DLD1 (cell line): ENCODE measurements at regions not wholly inside any gene's neighbourhood (a gene's known extent, or its start where the extent isn't known, plus 50 kb on each side); places are given as distances from the start of the nearest gene placed in this dataset.

ENCODE experiments used
- in situ Hi-C: cut with HindIII; loops from 2 replicates; pipeline ENCODE4 v1.10.0; 2017; ENCODE audit warnings: low sequenced_read_pairs

DNA sequence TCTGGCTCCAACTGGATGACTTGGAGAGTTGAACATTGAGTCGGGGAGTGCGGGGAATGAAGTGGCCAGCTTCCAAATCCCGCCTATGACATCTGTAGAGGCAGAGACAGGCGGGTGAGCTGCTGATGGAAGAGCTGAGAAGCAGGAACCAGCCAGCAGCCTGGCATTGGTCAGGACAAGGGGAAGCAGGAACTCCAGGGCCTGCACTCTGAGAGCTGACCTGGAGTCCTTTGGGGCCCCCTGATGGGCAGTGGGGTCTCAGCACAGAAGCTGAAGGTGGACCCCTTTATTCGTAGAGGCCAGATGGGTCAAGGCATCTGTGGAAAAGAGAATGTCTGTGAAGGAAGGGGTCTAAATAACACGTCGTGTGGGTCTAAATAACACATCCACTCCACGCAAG, 57.0 kb downstream of the SEC61G start:
- in situ Hi-C loops = no loop called here

DNA sequence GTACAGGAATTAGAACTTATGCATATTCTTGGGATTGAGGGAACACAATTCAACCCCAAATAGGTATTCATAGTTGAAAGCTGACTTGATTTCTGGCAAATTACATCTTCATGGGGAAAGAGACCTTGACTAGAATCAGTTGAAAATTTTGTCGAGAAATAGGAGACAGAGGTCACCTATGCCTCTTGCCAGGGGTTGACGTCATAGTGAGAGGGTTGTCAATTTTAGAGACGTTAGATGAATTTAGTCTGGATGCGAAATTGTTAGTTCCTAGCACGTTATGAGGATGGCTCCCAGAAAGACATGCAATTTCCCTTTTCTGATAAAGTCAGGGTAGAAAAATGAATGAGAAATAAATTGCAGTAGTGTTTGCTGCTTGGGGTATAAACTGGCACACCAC, 59.3 kb downstream of the SEC61G start:
- in situ Hi-C loops = no loop called here

DNA sequence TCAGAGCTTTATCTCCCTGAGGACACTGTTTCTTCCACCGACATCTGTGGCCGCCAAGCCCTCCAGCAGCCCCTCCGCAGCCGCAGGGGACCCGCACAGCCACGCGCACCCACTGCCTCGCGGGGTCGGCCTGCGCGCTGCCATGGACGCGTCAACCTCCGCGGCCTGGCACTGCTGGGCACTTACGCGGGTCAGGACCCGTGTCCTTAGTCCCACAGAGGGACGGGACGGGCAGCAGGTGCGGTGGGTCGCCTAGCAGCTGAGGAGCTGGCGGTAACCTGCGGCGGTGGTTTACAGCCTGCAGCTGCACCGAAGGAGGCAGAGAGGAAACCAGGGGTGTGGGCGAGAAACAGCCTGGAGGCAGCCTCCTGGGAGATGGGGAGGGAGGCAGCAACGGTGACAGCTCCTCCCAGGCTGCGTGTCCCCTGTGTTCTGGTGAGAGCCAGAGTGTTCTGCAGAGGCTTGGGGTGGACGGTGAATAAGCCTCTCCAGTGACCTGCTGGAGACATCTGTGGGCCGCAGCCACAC, 61.3 kb downstream of the SEC61G start:
- in situ Hi-C loops = no loop called here

DNA sequence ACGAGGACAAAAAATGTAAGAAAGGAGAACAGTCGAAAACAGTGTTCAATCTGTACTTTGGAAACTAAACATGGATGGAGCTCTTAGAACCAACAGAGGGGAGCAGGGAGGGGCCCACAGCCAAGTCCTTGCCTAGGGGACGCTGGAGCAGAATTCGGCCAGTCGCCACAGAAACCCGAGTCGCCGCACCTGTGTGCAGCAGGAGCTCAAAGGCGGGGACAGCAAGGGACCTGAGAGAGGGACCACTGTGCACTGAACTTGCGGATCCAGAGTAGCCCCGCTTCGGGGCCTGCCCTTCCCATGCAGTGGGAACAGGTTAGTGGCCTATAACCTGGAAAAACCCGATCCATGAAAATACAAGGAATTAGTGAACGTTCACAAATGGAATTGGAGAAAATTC, 68.1 kb downstream of the SEC61G start:
- in situ Hi-C loops = no loop called here

DNA sequence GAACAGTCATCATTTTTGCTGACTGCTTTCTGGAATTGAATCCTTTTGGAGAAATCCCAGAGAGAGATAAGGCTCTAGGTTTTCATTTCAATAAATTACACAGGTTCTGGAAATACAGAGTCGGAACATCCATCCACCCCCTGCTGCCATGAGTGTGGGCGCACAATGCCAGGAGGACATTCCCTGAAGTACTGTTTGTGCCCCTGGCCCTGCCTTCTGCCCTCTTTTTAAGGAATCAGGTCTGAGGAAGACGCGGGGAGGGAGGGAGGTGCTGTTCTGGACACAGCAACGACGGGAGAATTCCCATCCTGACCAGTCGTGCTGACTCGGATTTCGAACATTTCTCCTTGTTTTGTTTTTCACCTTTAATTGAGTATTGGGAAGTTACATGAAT, 69.0 kb downstream of the SEC61G start:
- in situ Hi-C loops = no loop called here

DNA sequence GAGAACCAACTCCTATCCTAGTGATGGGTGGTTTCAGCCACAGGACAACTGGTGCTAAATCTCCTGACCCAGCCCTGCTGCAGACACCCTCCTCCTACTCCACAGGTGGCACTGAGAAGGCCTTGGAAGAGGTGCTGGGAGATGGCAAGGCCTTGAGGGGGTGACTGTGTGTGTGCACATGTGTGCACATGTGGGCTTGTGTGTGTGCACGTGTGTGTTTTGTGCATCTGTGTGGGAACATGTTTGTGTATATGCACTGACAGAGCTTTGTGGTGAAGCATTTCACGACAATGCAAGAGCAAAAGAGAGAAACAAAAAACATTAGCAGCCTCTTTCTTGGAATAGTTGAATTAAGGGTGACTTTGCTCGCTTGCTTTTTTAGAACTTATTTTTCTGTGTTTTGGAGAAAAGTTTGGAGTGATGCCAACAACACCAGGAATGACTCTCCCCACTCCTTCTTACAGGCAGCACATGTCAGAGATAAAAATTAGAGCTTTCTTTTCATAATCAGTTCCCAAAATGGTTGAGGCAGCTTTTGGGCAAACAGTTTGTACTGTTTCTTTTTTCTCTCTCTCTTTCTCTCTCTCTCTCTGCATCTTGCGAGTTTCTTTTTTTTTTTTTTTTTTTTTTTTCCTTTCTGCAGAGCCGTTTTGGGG, 69.5 kb downstream of the SEC61G start:
- in situ Hi-C loops = loop anchor here (10.0 kb wide), 1 partner anchor 65 kb away; the partner anchor contains the start of gene SEC61G

DNA sequence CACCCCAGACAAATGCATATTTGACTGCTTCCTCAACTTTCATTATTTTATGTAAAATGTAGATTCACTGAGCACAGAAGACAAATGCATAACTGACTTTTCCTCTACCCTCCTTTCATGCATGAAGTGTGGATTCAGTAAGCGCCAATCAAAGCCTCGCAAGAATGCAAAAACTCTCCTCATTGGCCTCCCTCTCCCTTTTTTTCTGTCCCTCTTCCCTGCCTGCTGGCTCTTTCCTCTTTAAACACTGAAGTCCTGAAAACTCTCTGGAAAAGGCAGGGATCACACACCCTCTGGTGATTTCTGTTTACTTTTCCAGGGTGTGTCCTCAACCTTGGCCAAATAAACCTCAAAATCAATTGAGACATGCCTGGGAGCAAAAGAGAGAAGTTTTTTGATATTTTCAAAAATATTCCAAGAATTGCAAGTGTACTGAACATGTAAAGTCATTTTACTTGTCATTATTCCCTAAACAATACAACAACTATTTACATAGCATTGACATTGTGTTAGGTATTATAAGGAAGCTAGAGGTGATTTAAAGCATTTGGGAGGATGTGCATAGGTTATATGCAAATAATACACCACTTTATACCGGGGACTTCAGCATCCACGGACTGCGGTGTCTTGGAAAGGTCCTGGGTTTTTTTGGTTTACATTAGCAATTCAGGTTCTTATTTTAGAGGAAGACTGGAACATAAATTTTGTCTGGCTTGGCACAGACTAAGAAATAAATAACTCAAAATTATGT, 71.4 kb downstream of the SEC61G start:
- in situ Hi-C loops = loop anchor here (10.0 kb wide), 1 partner anchor 67 kb away; the partner anchor contains the start of gene SEC61G

DNA sequence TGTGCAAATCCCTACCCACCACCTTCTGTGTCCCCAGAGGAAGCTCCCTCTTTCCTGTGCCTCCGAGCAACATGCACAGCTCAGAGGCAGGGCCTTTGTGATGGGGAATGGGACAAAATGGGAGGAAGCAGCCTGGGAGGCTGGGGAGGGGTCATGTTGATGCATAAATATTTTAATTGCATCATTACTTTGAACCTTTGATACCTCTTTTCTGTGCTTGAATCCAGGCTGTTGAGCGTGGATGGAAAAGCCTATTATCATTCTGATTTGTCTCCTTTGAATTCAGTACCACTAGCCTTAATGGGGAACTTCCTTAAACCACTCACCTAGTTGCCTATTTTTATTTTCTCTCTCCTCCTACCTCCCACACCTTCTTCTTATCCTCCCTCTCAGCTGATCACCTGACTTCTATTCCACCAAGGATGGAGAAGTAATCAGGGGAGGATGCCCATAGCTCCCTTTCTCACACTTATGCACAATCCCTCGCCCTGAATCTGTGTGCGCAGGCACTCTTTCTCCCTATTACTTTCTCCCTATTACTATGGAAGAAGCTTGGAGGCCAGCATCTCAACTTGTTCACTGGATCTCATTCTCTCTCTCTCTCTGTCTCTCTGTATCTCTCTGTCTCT, 78.5 kb downstream of the SEC61G start:
- in situ Hi-C loops = loop anchor here (10.0 kb wide), 1 partner anchor 74 kb away; the partner anchor contains the start of gene SEC61G

DNA sequence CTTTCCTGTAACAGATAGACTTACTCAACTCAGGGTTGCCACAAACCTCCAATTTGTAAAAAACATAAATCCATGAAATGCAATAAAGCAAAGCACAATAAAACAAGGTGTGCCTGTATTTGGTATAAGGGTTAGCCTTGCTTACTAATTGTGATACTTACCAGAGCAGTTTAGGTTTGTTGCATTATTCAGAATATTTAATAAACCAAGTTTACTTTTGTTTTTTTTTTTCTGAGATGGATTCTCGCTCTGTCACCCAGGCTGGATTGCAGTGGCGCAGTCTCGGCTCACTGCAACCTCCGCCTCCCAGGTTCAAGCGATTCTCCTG, 79.6 kb downstream of the SEC61G start:
- in situ Hi-C loops = no loop called here

DNA sequence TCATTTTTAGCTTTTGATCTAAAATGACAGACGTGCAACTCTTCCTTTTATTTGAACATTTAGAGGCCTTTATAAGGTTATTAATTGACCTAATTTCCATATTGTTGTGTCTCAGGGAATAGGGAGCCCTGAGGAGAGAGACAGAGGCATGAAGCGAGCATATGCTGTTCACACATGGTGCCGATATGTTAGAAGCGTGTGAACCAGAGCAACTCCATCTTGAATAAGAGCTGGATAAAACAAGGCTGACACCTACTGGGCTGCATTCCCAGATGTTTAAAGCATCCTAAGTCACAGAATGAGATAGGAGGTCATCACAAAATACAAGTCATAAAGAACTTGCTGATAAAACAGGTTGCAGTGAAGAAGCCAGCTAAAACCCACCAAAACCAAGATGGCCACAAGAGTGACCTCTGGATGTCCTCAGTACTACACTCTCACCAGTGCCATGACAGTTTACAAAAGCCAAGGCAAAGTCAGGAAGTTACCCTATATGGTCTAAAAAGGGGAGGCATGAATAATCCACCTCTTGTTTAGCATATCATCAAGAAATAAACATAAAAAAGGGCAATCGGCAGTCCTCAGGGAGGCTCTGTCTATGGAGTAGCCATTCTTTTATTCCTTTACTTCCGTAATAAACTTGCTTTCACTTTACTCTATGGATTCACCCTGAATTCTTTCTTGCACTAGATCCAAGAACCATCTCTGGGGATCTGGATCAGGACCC, 80.1 kb downstream of the SEC61G start:
- in situ Hi-C loops = no loop called here

DNA sequence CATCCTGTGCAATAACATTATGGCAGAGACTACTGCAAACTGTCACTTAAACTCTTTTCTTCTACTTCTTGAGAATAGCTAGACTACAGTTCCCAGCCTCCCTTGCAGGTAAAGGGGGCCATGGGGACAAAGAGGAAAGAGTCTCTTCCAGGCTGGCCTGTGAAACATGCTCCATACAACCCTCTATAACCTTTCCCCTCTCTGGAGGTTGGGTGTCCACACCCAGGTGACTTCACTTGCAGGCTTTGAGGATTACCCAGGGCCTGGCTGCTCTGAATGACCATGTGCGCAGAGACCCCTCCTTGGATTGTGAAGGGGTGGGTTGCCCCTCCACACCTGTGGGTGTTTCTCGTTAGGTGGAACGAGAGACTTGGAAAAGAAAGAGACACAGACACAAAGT, 84.1 kb downstream of the SEC61G start:
- in situ Hi-C loops = no loop called here

DNA sequence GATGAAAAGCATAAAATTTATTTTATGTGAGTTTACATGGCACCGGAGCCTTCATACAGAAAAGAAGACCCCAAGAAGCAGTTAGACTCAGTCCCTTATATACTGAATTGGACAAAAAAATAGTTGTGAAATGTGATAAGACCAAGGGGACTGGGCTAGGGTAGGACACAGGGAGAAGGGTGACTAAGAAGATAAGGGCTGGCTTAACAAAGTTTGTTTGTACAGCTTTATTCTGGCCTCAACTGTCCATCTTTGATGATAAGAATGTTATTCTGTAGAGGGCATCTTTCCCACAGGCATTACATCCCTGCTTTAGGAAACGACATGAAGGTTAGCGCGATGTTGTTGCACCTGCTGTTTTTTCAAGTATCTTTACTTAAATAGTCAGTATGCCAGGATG, 86.5 kb downstream of the SEC61G start:
- in situ Hi-C loops = no loop called here

DNA sequence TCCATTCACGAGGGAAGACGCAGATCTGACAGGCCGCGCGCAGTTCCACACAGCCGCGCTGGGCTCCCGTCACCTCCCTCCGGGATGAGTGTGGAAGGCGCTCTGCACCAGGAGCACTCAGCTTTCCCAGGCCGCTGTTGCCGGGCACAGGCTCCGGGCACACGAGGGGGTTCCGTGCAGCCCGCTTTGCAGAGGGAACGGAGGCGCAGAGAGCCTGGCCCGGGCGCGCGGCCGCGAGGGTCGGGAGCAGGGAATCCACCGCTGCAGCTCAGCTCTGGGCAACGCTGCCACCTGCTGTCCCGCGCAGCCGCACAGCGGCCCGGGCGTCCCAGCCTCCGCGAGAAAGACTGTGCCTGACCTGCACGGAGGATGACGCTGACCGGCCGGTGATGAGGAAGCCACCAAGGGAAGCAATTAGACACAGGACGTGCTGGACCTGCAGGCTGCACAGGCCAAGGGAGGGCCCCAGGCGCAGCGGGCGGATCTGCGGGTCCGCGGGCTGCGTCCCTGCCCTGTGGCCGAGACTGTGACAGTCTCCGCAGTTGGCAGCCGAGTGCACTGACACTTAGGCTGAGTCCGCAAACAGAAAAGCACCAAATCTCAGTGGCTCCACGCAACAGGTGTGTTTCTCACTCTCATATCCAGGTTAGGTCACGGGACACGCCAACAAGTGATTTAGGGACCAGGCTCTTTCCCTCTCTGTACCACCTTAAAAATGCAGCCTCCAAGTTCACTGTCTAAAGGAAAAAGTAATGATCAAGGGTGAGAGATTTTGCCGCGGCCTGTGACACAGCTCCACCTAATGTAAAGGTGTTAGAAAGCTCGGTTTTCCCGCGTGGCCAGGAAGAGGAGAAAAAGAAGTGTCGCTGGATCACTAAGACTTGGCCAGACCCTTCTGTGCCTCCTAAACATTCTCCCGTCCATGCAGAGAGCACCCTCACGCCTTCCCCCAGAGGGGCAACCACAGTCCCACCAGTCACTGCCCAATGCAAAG, 94.5 kb downstream of the SEC61G start:
- in situ Hi-C loops = no loop called here

DNA sequence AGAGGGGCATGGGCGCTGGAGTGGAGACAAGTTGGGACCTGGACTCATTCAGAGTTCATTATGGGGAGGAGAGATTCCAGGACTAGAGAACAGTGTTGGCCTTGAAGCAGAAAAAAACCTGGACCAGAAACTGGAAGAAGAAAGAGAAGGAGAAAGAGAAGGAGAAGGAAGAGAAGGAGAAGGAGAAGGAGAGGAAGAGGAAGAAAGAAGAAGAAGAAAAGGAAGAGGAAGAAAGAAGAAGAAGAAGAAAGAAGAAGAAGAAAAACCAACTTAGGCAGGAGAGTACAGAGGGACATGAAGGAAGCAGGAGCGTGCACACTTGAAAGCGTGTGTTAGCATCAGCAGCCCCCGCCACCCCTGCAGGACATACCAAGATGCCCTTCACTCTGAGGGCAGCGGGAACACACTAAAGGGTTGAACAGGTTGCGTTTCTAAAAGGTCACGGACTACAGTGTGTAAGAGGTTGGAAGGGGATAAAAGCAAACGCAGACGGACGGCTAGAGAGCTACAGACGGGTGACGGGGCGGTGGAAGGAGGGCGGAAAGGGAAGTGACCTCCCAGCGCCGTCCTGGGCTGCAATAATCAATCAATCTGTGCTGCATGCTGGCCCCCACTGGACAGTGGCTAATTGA, 95.3 kb downstream of the SEC61G start:
- in situ Hi-C loops = no loop called here

DNA sequence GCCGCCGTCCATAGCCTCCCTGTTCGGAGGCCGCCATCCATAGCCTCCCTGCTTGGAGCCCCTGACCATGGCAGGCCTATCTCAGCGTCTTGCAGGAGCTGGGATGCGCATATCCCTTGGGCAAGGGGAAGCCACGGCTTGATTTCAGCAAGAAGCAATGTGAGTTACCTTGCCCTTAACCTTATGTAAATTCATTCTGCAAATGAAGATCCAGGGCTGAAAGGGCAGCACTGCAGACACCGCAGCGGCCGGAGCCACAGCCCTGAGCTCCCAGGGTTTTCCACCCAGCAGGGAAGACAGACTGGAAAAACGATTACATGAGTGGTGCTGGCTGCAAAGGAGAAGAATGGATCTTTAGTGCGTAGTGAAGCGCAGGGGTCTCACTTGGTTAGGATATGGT, 95.8 kb downstream of the SEC61G start:
- in situ Hi-C loops = no loop called here

DNA sequence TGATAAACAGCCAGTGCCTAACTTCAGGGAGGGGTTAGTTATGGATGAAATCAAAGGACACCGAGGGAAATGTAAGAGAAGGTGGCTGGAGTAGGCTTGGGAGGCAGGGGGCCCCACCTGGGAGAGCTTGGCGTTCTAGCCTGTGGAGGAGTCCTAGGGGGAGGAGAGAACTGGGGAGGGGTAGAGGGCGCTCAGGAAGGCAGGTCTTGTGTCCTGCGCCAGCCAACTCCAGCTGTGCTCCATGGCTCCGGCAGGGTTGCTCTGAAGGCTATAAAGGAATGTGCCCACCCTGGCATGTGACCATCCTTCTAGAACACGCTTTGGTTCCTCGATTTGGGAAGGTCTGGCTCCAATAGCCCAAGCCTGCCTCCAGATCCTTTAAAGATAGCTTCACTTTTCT, 96.3 kb downstream of the SEC61G start:
- in situ Hi-C loops = no loop called here

DNA sequence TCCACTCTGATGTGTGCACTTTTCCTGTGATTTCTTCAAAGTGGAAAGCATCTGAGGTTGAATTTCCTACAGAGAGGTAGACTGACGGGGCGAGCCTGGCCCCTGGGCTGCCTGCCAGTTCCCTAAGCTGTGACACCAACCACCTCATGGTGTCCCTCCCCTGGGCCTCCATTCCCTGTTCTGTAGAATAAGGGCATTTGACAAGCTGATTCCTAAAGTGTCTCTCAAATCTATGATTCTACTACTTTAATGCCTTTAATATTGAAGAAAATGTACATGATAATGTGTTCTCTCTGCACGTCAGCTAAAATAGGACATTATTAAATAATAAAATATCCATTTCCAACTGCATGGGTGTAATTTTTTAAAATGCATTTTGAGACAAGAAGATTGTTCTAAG, 105.1 kb downstream of the SEC61G start:
- in situ Hi-C loops = no loop called here

DNA sequence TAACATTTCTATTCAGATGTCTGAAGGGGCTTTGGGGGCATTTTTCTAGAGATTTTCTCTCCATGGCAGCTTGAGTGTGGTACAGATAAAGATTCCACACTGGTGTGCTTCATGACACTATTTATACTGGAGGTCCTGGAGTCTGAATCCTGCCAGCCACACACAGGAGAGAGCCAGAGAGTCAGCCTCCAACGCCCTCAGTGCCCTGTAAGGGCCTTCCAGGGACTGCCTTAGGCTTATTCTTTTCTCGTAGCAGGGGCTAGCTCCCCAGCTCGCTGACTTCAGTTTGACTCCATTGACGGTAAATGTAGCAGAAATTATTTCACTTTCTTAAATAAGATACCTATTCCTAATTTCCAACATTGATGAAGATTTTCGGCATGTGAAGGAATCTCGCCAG, 100.9 kb downstream of the VSTM2A start:
- in situ Hi-C loops = no loop called here

DNA sequence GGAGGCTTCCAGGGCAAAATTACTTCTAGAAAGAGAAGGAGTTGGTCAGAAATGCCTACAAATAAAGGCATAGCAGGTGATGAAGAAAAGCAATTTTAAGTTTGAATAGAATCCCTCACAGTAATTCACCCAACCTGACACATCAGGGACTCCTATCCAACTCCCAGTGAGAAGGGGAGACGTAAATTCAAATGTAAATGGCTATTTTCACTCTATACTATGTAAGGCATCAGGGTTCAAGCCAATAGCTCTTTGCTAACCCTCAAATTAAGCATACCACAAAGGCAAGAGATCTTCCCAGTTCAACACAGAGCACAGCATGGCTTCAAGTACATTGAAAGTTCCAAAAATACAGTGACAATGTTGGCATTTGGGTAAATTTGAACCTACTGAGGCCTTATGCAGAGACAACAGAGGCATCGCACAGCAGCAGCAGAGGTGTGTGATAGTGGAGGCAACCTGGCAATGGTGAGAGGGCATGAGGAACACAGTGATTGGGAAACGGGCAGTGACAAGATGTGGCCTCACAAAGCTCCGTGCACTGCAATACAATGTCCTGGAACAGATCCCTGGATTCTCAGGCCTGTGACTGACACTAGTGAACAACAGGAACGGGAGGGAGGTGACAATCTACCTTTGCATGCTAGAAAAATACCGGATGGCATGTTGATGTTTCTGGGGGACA, 95.7 kb downstream of the VSTM2A start:
- in situ Hi-C loops = no loop called here
